SW480 (cell line): ENCODE measurements at regions not wholly inside any gene's neighbourhood (a gene's known extent, or its start where the extent isn't known, plus 50 kb on each side); places are given as distances from the start of the nearest gene placed in this dataset.

Experiments
- DNase-seq: peaks from one replicate; pipeline ENCODE4 v3.0.0-alpha.2; 2016; ENCODE audit warnings: low spot score

GRCh38 chr2:157150747-157151146 lies 106.8 kb upstream of the GALNT5 start:
- peak; percentile 46 for DNase-seq

- DNase-seq: no peak
Measured at GRCh38 chr2:157152362-157152761, 105.1 kb upstream of the GALNT5 start.

- no peak for DNase-seq
Measured at GRCh38 chr2:157155992-157156391, 101.5 kb upstream of the GALNT5 start.

- no peak for DNase-seq
Measured at GRCh38 chr2:157158111-157158510, 99.4 kb upstream of the GALNT5 start.

GRCh38 chr2:157159221-157159934 lies 98.1 kb upstream of the GALNT5 start:
- DNase-seq: no peak

- DNase-seq: no peak
Measured at GRCh38 chr2:157160111-157160510, 97.4 kb upstream of the GALNT5 start.

GRCh38 chr2:157164370-157164769 lies 93.1 kb upstream of the GALNT5 start:
- DNase-seq: no peak

- DNase-seq: no peak
Measured at GRCh38 chr2:157164891-157165290, 92.6 kb upstream of the GALNT5 start.

GRCh38 chr2:157168501-157168900 lies 89.0 kb upstream of the GALNT5 start:
- DNase-seq: no peak

- no peak for DNase-seq
Measured at GRCh38 chr2:157169889-157170288, 87.6 kb upstream of the GALNT5 start.

- DNase-seq: no peak
Measured at GRCh38 chr2:157170299-157170698, 87.2 kb upstream of the GALNT5 start.

- no peak for DNase-seq
Measured at GRCh38 chr2:157172239-157172638, 85.3 kb upstream of the GALNT5 start.

- no peak for DNase-seq
Measured at GRCh38 chr2:157172866-157173578, 84.5 kb upstream of the GALNT5 start.

- no peak for DNase-seq
Measured at GRCh38 chr2:157173740-157174184, 83.7 kb upstream of the GALNT5 start.

- DNase-seq: no peak
Measured at GRCh38 chr2:157174321-157174720, 83.2 kb upstream of the GALNT5 start.

GRCh38 chr2:157176602-157177001 lies 80.9 kb upstream of the GALNT5 start:
- no peak for DNase-seq

- no peak for DNase-seq
Measured at GRCh38 chr2:157178874-157179273, 78.6 kb upstream of the GALNT5 start.

- DNase-seq: no peak
Measured at GRCh38 chr2:157179324-157180105, 78.0 kb upstream of the GALNT5 start.

GRCh38 chr2:157180359-157180758 lies 77.1 kb upstream of the GALNT5 start:
- no peak for DNase-seq

GRCh38 chr2:157181234-157181633 lies 76.3 kb upstream of the GALNT5 start:
- DNase-seq: no peak

GRCh38 chr2:157182204-157182709 lies 75.2 kb upstream of the GALNT5 start:
- no peak for DNase-seq

GRCh38 chr2:157182834-157183396 lies 74.6 kb upstream of the GALNT5 start:
- no peak for DNase-seq
